ENCODE measurements at regions not wholly inside any gene's neighbourhood (a gene's known extent, or its start where the extent isn't known, plus 50 kb on each side); places are given as distances from the start of the nearest gene placed in this dataset.

DNA sequence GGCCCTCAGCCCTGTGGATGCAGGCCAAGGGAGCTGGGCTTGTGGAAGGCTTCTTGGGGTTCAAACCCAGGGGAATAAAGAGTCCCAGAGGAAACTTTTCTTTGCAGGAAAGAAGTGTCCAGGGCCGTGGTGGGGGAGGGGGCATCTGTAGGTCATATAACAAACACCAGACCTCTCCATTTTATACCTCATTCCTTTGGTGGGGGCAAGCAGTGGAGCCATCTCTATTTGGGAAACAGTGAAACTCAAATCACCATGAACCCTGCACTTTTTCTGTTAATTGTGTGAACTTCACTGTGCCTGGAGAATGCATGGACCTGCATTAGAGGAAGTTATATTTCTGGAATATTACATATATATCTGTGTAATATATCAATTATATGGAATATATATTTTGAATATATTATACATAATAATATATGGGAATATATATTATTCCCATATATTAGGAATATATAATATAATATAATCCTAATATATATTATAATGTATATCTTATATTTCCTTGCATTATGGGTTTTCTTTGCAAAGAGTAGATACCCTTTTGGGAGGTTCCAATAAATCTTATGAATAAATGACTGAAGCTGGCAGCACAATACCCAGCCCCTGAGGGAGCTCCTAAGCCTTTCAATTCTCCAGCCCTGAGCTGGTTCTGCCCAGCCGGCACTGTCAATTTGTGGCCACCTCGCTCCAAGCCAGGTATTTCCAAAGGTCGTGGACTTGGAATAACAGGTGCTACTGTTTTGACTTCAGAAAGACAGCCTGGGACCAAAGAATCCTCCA lies 97.7 kb upstream of the PKDCC start:
- no peak for TF ChIP-seq ZFX (IDR thresholded peaks at IDR 0.05)
- TF ChIP-seq, protein P1, sequence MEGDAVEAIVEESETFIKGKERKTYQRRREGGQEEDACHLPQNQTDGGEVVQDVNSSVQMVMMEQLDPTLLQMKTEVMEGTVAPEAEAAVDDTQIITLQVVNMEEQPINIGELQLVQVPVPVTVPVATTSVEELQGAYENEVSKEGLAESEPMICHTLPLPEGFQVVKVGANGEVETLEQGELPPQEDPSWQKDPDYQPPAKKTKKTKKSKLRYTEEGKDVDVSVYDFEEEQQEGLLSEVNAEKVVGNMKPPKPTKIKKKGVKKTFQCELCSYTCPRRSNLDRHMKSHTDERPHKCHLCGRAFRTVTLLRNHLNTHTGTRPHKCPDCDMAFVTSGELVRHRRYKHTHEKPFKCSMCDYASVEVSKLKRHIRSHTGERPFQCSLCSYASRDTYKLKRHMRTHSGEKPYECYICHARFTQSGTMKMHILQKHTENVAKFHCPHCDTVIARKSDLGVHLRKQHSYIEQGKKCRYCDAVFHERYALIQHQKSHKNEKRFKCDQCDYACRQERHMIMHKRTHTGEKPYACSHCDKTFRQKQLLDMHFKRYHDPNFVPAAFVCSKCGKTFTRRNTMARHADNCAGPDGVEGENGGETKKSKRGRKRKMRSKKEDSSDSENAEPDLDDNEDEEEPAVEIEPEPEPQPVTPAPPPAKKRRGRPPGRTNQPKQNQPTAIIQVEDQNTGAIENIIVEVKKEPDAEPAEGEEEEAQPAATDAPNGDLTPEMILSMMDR (conservative IDR thresholded peaks at IDR 0.05), result no peak
- H3K27ac ChIP-seq, result no peak overlapping the region

DNA sequence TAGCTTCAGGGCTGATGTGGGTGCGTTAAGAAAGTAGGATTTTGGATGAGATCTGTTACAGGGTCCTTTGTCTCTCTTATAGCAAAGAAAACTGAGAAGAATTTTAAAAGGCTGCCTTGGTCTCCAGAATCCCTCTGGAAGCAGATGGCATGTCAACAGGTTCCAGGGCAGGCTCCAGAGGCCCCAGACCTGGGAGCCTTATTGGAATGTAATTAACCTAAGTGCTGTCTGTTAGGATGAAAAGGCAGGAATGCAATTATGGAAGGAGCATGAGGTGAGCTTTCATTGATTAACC lies 97.2 kb upstream of the PKDCC start:
- H3K27ac ChIP-seq, result no peak overlapping the region
- no peak for TF ChIP-seq ZFX (IDR thresholded peaks at IDR 0.05)

DNA sequence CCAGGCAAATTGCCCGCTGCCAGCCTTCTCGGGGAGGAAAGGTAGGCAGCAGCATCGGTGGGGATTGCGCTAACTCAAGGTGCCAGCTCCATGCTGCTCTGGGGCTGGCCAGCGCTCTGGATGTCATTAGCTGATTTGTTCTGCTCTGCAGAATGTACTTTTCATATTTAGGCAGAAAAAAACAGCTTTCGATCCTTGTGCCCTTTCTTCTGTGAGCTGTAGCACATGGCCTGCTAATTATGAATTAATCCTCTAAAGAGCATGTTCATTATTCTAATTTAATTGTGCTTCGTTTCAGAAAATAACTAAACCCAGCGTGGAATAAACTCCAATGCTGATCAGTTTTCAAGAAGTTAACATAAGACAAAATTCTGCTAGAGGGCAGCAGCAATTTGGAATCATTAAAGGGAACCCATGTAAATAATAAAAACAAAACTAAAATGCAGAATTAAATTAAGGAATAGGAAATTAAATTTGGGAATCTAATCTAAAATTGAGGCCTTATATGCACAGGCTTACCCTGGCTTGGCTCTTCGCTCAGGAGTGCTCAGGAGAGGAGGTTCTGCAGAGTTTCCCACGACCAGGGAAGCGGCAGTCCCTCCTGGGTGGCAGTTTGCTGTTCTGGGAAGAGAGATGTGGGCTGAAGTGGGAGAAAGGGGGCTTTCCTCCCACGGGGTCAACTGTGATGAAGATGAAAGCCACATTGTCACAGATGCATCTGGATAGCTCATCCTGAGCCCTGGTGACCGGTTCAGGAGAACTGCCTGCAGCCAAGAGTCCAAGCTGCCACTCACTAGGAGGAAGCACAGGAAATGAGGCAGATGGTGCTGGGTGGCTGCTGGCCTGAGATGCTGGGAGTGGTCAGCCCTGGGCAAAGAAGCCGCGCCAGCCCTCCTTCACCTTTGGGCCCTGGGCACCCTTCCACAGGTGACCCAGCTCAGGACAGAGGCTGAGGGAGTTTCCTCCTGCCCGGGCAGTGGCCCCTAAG lies 93.2 kb upstream of the PKDCC start:
- TF ChIP-seq ZFX (IDR thresholded peaks at IDR 0.05), result no peak
- TF ChIP-seq, protein P1 (conservative IDR thresholded peaks at IDR 0.05), result no peak
- no peak overlapping the region for H3K27ac ChIP-seq

DNA sequence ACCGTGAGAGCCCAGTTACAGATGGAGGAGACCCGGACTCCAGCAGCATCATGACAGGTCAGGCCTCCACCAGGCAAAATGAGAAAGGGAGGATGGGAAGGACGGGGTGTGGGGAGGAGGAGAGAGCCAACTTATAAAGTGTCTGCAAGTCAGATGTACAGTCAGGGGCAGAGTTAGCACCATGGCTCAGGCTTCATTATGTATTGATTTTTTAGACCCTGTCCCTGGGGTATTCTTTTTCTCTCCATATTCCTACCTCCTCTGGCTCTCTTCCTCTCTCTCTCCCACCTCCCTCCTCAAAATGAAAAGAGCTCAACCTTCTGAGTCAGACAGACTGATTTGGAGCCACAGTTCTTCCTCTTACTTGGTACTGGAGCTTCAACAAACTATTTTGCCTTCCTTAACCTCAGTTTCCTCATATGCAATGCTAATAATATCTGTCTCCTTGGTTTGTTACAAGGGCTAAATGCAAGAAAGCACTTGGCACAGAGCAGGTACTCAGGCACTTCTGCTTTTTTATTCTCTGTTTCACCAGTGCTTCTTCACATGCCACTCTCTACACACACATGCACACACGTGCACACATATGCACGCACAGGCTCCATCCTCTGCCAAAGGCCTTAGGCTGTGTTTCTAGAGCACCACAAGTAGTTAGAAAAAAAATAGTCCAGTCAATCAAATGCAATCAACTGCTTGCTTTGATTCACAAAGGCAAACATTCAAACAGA lies 92.3 kb upstream of the PKDCC start:
- no peak overlapping the region for H3K27ac ChIP-seq
- TF ChIP-seq ZFX (IDR thresholded peaks at IDR 0.05), result no peak
- TF ChIP-seq, protein P1 (conservative IDR thresholded peaks at IDR 0.05), result no peak

DNA sequence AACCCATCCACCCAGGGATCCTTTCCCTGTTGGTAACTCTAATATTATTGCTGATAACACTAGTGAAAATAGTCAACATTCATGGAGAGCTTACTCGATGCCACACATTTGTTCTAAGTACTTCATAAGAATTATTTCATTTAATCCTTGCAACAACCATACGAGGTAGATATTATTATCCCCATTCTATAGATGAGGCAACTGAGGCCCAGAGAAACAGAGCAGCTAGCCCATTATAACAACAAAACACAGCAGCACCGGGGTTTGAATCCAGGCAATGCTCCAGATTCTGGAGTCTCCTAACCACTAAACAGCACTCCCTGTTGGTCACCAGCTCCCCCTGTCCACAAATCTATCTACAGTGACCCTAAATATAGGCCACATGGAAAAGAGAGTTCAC lies 90.4 kb upstream of the PKDCC start:
- TF ChIP-seq ZFX (IDR thresholded peaks at IDR 0.05), result no peak
- TF ChIP-seq, protein P1 (conservative IDR thresholded peaks at IDR 0.05), result no peak

DNA sequence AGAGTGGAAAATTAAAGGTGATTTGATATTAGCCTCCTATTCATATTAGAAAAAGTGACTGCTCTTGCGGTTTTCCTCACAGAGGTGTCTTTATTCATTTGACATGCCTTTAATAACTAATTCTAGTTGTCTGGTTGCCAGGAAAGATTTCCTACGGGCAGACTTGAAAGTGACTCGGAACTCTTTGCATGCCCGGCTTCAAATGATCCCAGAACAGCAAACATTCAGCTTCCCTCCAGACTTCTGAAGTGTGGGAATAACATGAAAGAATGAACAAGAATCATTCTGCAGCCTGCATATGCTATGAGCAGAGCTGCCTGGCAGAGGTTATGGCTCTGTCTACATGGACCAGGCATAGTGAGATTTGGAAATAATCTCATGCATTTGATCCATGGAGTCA lies 89.6 kb upstream of the PKDCC start:
- TF ChIP-seq, protein P1 (conservative IDR thresholded peaks at IDR 0.05), result no peak
- no peak for TF ChIP-seq ZFX (IDR thresholded peaks at IDR 0.05)
- no peak overlapping the region for H3K27ac ChIP-seq

More for the DNA sequence above, 90.4 kb upstream of the PKDCC start:
- no peak overlapping the region for H3K27ac ChIP-seq

DNA sequence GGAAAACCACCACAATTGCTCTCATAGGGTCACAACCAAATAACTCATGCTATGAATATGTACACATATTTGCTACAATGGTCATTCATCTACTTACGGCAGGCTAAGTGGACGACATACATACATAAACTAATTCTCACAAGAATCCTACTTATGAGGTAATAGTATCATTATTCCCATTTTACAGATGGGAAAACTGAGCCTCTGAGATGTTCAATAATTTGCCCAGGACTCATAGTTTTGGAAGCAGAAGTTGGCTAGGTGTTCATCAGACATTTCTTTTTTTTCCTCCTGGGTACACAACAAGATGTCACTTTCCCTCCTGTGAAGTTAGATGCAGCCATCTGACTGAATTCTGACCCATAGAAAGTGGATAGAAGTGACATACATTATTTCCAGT lies 89.0 kb upstream of the PKDCC start:
- TF ChIP-seq ZFX (IDR thresholded peaks at IDR 0.05), result no peak
- TF ChIP-seq, protein P1 (conservative IDR thresholded peaks at IDR 0.05), result no peak
- no peak overlapping the region for H3K27ac ChIP-seq
